Smooth muscle cell (in vitro differentiated cells): ENCODE measurements at regions not wholly inside any gene's neighbourhood (a gene's known extent, or its start where the extent isn't known, plus 50 kb on each side); places are given as distances from the start of the nearest gene placed in this dataset.

Source experiments
- DNase-seq: peaks from one replicate; lab custom pipeline; 2025; ENCODE audit not compliant: unreplicated experiment; lab: John Stamatoyannopoulos, UW
- H2AFZ ChIP-seq: fragments of 200-600 bp; sonication (generic); 2 replicates; pipeline ENCODE4 v1.6.0; 2016; ENCODE audit warnings: antibody characterized with exemption, low read depth, mild to moderate bottlenecking
- H3F3A ChIP-seq: fragments of 200-600 bp; sonication (generic); 2 replicates; pipeline ENCODE4 v1.6.0; 2017; ENCODE audit warnings: antibody characterized with exemption, low read depth
- H3K27ac ChIP-seq: fragments of 200-600 bp; sonication (generic); 2 replicates; pipeline ENCODE4 v1.5.1; 2016; ENCODE audit warnings: low read depth, mild to moderate bottlenecking
- H3K27me3 ChIP-seq: fragments of 200-600 bp; sonication (generic); 2 replicates; pipeline ENCODE4 v1.6.1; 2016; ENCODE audit warnings: low read depth, mild to moderate bottlenecking
- H3K36me3 ChIP-seq: fragments of 200-600 bp; sonication (generic); 2 replicates; pipeline ENCODE4 v1.5.1; 2016; ENCODE audit warnings: low read depth
- H3K4me1 ChIP-seq: fragments of 200-600 bp; sonication (generic); 2 replicates; pipeline ENCODE4 v1.5.1; 2016; ENCODE audit warnings: low read depth
- H3K4me2 ChIP-seq: fragments of 200-600 bp; sonication (generic); 2 replicates; pipeline ENCODE4 v1.6.0; 2016; ENCODE audit warnings: mild to moderate bottlenecking
- H3K4me3 ChIP-seq: fragments of 200-600 bp; sonication (generic); 2 replicates; pipeline ENCODE4 v1.5.1; 2016; ENCODE audit warnings: mild to moderate bottlenecking
- H3K79me2 ChIP-seq: fragments of 200-600 bp; sonication (generic); 2 replicates; pipeline ENCODE4 v1.6.0; 2016; ENCODE audit warnings: low read depth, mild to moderate bottlenecking
- H3K9ac ChIP-seq: fragments of 200-600 bp; sonication (generic); 2 replicates; pipeline ENCODE4 v1.6.0; 2016; ENCODE audit warnings: low read depth
- H3K9me3 ChIP-seq: fragments of 200-600 bp; sonication (generic); replicated peaks from 2 replicates; pipeline ENCODE4 v1.5.1; 2016; ENCODE audit warnings: low read depth
- H4K20me1 ChIP-seq: fragments of 200-600 bp; sonication (generic); 2 replicates; pipeline ENCODE4 v1.6.0; 2016; ENCODE audit warnings: low read depth
- CTCF ChIP-seq: fragments of 200-600 bp; sonication (generic); IDR thresholded peaks from 2 replicates; pipeline ENCODE4 v1.5.1; 2017; ENCODE audit warnings: borderline replicate concordance, mild to moderate bottlenecking, antibody characterized with exemption; ENCODE audit not compliant: insufficient read depth, poor library complexity, severe bottlenecking
- WGBS: methylation state at CpG from one replicate; pipeline ENCODE4 v1.1.7; 2016; ENCODE audit warnings: low lambda C conversion rate; 5-methylcytosine and 5-hydroxymethylcytosine counted together

- Histone ChIP-seq H4K20me1 (no peaks in the 10 kb centered on the region), H3K79me2 (no peaks in the 10 kb centered on the region), H3K4me3 (no peak overlapping the region), H3K4me2 (no peak overlapping the region), H3K27me3 (no peaks in the 10 kb centered on the region), H2AFZ (no peak overlapping the region), H3F3A (peaks cover 13% of the 10 kb centered on the region), H3K27ac (no peak overlapping the region), H3K36me3 (no peaks in the 10 kb centered on the region), H3K4me1 (peaks cover 12% of the 10 kb centered on the region), H3K9ac (no peak overlapping the region), H3K9me3 (no peaks in the 10 kb centered on the region)
- DNase-seq: no peak
- WGBS: 88% methylated on average over 14 of the region's 14 CpGs
- no peak for TF ChIP-seq CTCF
Measured at GRCh38 chr3:197424674-197425484, 126.5 kb upstream of the DLG1 start.

GRCh38 chr3:197424266-197424665 lies 125.9 kb upstream of the DLG1 start:
- TF ChIP-seq CTCF: no peak
- DNase-seq: no peak

GRCh38 chr3:197423376-197423775 lies 125.0 kb upstream of the DLG1 start:
- Histone ChIP-seq H2AFZ (no peak overlapping the region), H3K4me2 (no peak overlapping the region), H3K4me3 (no peak overlapping the region), H3K36me3 (no peaks in the 10 kb centered on the region), H3K27me3 (no peaks in the 10 kb centered on the region), H4K20me1 (no peaks in the 10 kb centered on the region), H3K4me1 (peaks cover 8% of the 10 kb centered on the region), H3K79me2 (no peaks in the 10 kb centered on the region), H3K9me3 (no peaks in the 10 kb centered on the region), H3F3A (peaks cover 8% of the 10 kb centered on the region), H3K9ac (no peak overlapping the region), H3K27ac (no peak overlapping the region)
- no peak for TF ChIP-seq CTCF
- 94% methylated on average over 11 of the region's 11 CpGs for WGBS
- DNase-seq: no peak

More at GRCh38 chr3:197424266-197424665, 125.9 kb upstream of the DLG1 start:
- H2AFZ ChIP-seq: no peak overlapping the region
- no peaks in the 10 kb centered on the region for H3K36me3 ChIP-seq
- H3K9me3 ChIP-seq: no peaks in the 10 kb centered on the region
- H3F3A ChIP-seq: peaks cover 13% of the 10 kb centered on the region
- H3K4me1 ChIP-seq: peaks cover 11% of the 10 kb centered on the region
- H3K4me3 ChIP-seq: no peak overlapping the region
- WGBS: 73% methylated on average over 11 of the region's 11 CpGs
- H3K79me2 ChIP-seq: no peaks in the 10 kb centered on the region
- no peaks in the 10 kb centered on the region for H3K27me3 ChIP-seq
- no peaks in the 10 kb centered on the region for H4K20me1 ChIP-seq
- no peak overlapping the region for H3K4me2 ChIP-seq
- H3K9ac ChIP-seq: no peak overlapping the region
- H3K27ac ChIP-seq: no peak overlapping the region

- peaks cover 3% of the 10 kb centered on the region for H3F3A ChIP-seq
- no peak for TF ChIP-seq CTCF
- WGBS: 95% methylated on average over 7 of the region's 7 CpGs
- no peak overlapping the region for H3K4me3 ChIP-seq
- H3K4me2 ChIP-seq: no peak overlapping the region
- H3K79me2 ChIP-seq: no peaks in the 10 kb centered on the region
- H3K4me1 ChIP-seq: peaks cover 14% of the 10 kb centered on the region
- no peaks in the 10 kb centered on the region for H3K27me3 ChIP-seq
- H3K9ac ChIP-seq: no peak overlapping the region
- H3K27ac ChIP-seq: no peak overlapping the region
- H4K20me1 ChIP-seq: no peaks in the 10 kb centered on the region
- no peak overlapping the region for H2AFZ ChIP-seq
- no peak for DNase-seq
- H3K36me3 ChIP-seq: no peaks in the 10 kb centered on the region
- H3K9me3 ChIP-seq: no peaks in the 10 kb centered on the region
Measured at GRCh38 chr3:197422506-197422905, 124.1 kb upstream of the DLG1 start.
